Trophoblast cell (in vitro differentiated cells and primary cell): ENCODE measurements at regions not wholly inside any gene's neighbourhood (a gene's known extent, or its start where the extent isn't known, plus 50 kb on each side); places are given as distances from the start of the nearest gene placed in this dataset.

Experiments
- DNase-seq, 2 donors: peaks; one replicate each; pipeline ENCODE4 v3.0.0-alpha.2; 2016
- H2AFZ ChIP-seq: 2 replicates; pipeline ENCODE4 v1.6.1; 2013; ENCODE audit warnings: low read length, moderate library complexity, mild to moderate bottlenecking; ENCODE audit not compliant: insufficient read depth, poor library complexity
- H2AK5ac ChIP-seq: 2 replicates; pipeline ENCODE4 v1.6.1; 2013; ENCODE audit warnings: mild to moderate bottlenecking, low read length
- H2BK120ac ChIP-seq: 2 replicates; pipeline ENCODE4 v1.6.1; 2013; ENCODE audit warnings: low read length, mild to moderate bottlenecking, moderate library complexity; ENCODE audit not compliant: insufficient read depth, poor library complexity
- H2BK12ac ChIP-seq: 2 replicates; pipeline ENCODE4 v1.6.1; 2013; ENCODE audit warnings: mild to moderate bottlenecking, low read length, moderate library complexity
- H2BK5ac ChIP-seq: 2 replicates; pipeline ENCODE4 v1.6.1; 2013; ENCODE audit warnings: low read length, low read depth, moderate library complexity, mild to moderate bottlenecking; ENCODE audit not compliant: poor library complexity
- H3K14ac ChIP-seq: 2 replicates; pipeline ENCODE4 v1.6.1; 2013; ENCODE audit warnings: mild to moderate bottlenecking, low read length
- H3K18ac ChIP-seq: 2 replicates; pipeline ENCODE4 v1.6.1; 2013; ENCODE audit warnings: mild to moderate bottlenecking, low read length
- H3K23ac ChIP-seq: 2 replicates; pipeline ENCODE4 v1.6.1; 2013; ENCODE audit warnings: low read length
- H3K27ac ChIP-seq: 2 replicates; pipeline ENCODE4 v1.5.1; 2013; ENCODE audit warnings: low read depth, mild to moderate bottlenecking, inconsistent platforms, low read length, moderate library complexity
- H3K27me3 ChIP-seq: 2 replicates; pipeline ENCODE4 v1.6.1; 2013; ENCODE audit warnings: inconsistent platforms, mild to moderate bottlenecking, low read length, moderate library complexity; ENCODE audit not compliant: insufficient read depth
- H3K36me3 ChIP-seq, 2 experiments: 1 replicate in 1 of 2; 2 replicates in 1 of 2; pipeline ENCODE4 v1.6.1; 2013; ENCODE audit warnings: low read length in 2 of 2, mild to moderate bottlenecking in 2 of 2, moderate library complexity in 1 of 2; ENCODE audit not compliant: insufficient read depth in 2 of 2, control insufficient read depth in 1 of 2
- H3K4ac ChIP-seq: 2 replicates; pipeline ENCODE4 v1.6.1; 2013; ENCODE audit warnings: low read depth, mild to moderate bottlenecking, low read length, moderate library complexity
- H3K4me1 ChIP-seq, 2 experiments: 1 replicate in 1 of 2; 2 replicates in 1 of 2; pipeline ENCODE4 v1.6.1; 2013; ENCODE audit warnings: low read length in 2 of 2, mild to moderate bottlenecking in 2 of 2, moderate library complexity in 1 of 2; ENCODE audit not compliant: insufficient read depth in 2 of 2, control insufficient read depth in 1 of 2
- H3K4me2 ChIP-seq: 2 replicates; pipeline ENCODE4 v1.6.1; 2013; ENCODE audit warnings: inconsistent platforms, mild to moderate bottlenecking, low read length, moderate library complexity
- H3K4me3 ChIP-seq: 2 replicates; pipeline ENCODE4 v1.5.1; 2013; ENCODE audit warnings: mild to moderate bottlenecking, low read depth, low read length, inconsistent platforms
- H3K79me1 ChIP-seq: one replicate; pipeline ENCODE4 v1.6.1; 2013; ENCODE audit warnings: low read length
- H3K79me2 ChIP-seq: 2 replicates; pipeline ENCODE4 v1.6.1; 2013; ENCODE audit warnings: low read length, mild to moderate bottlenecking; ENCODE audit not compliant: control insufficient read depth, insufficient read depth, poor library complexity
- H3K9ac ChIP-seq: 2 replicates; pipeline ENCODE4 v1.6.1; 2013; ENCODE audit warnings: mild to moderate bottlenecking, low read length
- H3K9me3 ChIP-seq: 2 replicates; pipeline ENCODE4 v1.6.1; 2013; ENCODE audit warnings: low read depth, mild to moderate bottlenecking, control low read depth, inconsistent platforms, low read length; ENCODE audit not compliant: insufficient read depth
- H4K12ac ChIP-seq: 2 replicates; pipeline ENCODE4 v1.6.1; 2013; ENCODE audit warnings: low read depth, mild to moderate bottlenecking, low read length, moderate library complexity
- H4K8ac ChIP-seq: 2 replicates; pipeline ENCODE4 v1.6.1; 2013; ENCODE audit warnings: low read depth, mild to moderate bottlenecking, low read length, moderate library complexity
- H4K91ac ChIP-seq: one replicate; pipeline ENCODE4 v1.6.1; 2013; ENCODE audit warnings: low read depth, mild to moderate bottlenecking, low read length, moderate library complexity
- WGBS: extraction: QIAGEN DNeasy Blood & Tissue Kit; methylation state at CpG from one replicate; pipeline ENCODE4 v1.1.7; 2013; ENCODE audit warnings: missing lambda C conversion rate; ENCODE audit not compliant: insufficient read length, insufficient coverage; ENCODE audit errors: extremely low coverage; 5-methylcytosine and 5-hydroxymethylcytosine counted together

DNA sequence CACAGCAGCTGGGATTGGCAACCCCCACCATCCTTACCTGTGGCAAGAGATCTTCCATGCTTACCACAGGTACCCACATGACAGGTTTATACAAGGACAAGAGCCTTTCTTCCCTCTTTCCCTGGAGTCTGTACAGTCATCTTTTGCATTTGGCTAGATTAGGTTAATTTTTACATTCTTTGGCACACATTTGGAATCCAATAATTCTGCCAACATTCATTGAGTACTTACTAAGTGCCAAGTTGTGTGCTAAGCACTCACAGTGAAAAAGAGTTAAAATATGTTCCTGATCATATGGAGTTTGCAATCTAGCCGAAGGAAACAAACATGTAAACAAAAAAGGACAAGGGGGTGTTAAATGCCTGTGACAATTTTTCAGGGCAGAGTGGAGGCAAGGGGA, 50.0 kb upstream of the OPCML start:
- H4K8ac ChIP-seq = no peak overlapping the region
- no peaks in the 10 kb centered on the region for H3K4me1 ChIP-seq
- no peak for DNase-seq
- no peak overlapping the region for H3K9ac ChIP-seq
- H3K4ac ChIP-seq = no peak overlapping the region
- H3K79me1 ChIP-seq = no peaks in the 10 kb centered on the region
- no peak overlapping the region for H4K91ac ChIP-seq
- no peak overlapping the region for H4K12ac ChIP-seq
- H2AFZ ChIP-seq = no peak overlapping the region
- H2AK5ac ChIP-seq = no peak overlapping the region
- no peak overlapping the region for H2BK5ac ChIP-seq
- H2BK12ac ChIP-seq = no peak overlapping the region
- no CpG with 5 or more reads among the region's 1 CpG for WGBS
- H2BK120ac ChIP-seq = no peak overlapping the region
- no peak overlapping the region for H3K4me3 ChIP-seq
- no peaks in the 10 kb centered on the region for H3K27me3 ChIP-seq
- no peak overlapping the region for H3K18ac ChIP-seq
- no peak overlapping the region for H3K23ac ChIP-seq
- no peak overlapping the region for H3K4me2 ChIP-seq
- H3K9me3 ChIP-seq = no peaks in the 10 kb centered on the region
- H3K14ac ChIP-seq = no peak overlapping the region
- no peaks in the 10 kb centered on the region for H3K36me3 ChIP-seq
- H3K79me2 ChIP-seq = no peaks in the 10 kb centered on the region
- no peak overlapping the region for H3K27ac ChIP-seq
